CD4-positive, CD25-positive, alpha-beta regulatory T cell (primary cell): ENCODE measurements at regions not wholly inside any gene's neighbourhood (a gene's known extent, or its start where the extent isn't known, plus 50 kb on each side); places are given as distances from the start of the nearest gene placed in this dataset.
"Not testable (repeated sequence)": the region's sequence is repeated elsewhere in the genome, so short reads cannot be mapped to it uniquely, and the experiment has no call there.

Experiments used
- ATAC-seq, 2 donors: fragments of 150-1000 bp; cut with Tn5 transposase; one replicate each; pipeline ENCODE4 v1.10.0; 2021; ENCODE audit warnings: low read depth in 2 of 2, moderate number of reproducible peaks in 2 of 2, moderate library complexity in 1 of 2
- DNase-seq, 3 donors: peaks; one replicate each; pipeline versions ENCODE4 v3.0.0 to v3.0.0-alpha.2; 2012 to 2022; ENCODE audit warnings: mixed read lengths in 1 of 3
- H3K27ac ChIP-seq: one replicate; pipeline ENCODE4 v1.7.0; 2013; ENCODE audit warnings: mild to moderate bottlenecking, low read length; ENCODE audit not compliant: insufficient read depth, poor library complexity, severe bottlenecking
- H3K27me3 ChIP-seq: one replicate; pipeline ENCODE4 v1.7.0; 2013; ENCODE audit warnings: low read length; ENCODE audit not compliant: control insufficient read depth, insufficient read depth
- H3K36me3 ChIP-seq: one replicate; pipeline ENCODE4 v1.7.0; 2013; ENCODE audit warnings: mild to moderate bottlenecking, low read length, moderate library complexity; ENCODE audit not compliant: control insufficient read depth, insufficient read depth
- H3K4me1 ChIP-seq: 2 replicates; pipeline ENCODE4 v1.7.0; 2013; ENCODE audit warnings: mild to moderate bottlenecking, low read length; ENCODE audit not compliant: insufficient read depth, control insufficient read depth, poor library complexity, severe bottlenecking
- H3K4me3 ChIP-seq: one replicate; pipeline ENCODE4 v1.7.0; 2013; ENCODE audit warnings: low read depth, mild to moderate bottlenecking, low read length, moderate library complexity
- H3K9me3 ChIP-seq, 2 experiments: 1 replicate in 1 of 2; 2 replicates in 1 of 2; pipeline ENCODE4 v1.7.0; 2013; ENCODE audit warnings: low read length in 2 of 2, mild to moderate bottlenecking in 1 of 2, moderate library complexity in 1 of 2; ENCODE audit not compliant: control insufficient read depth in 2 of 2
- H3K27ac Mint-ChIP-seq, 3 donors: one replicate each; pipeline ENCODE4 v1.8.0; 2020 to 2022; ENCODE audit warnings: mild to moderate bottlenecking in 3 of 3, mixed read lengths in 3 of 3, moderate library complexity in 2 of 3
- H3K27me3 Mint-ChIP-seq: one replicate; pipeline ENCODE4 v1.8.0; 2022; ENCODE audit warnings: mild to moderate bottlenecking, mixed read lengths
- H3K36me3 Mint-ChIP-seq: one replicate; pipeline ENCODE4 v1.8.0; 2020; ENCODE audit warnings: mixed read lengths
- H3K4me1 Mint-ChIP-seq, 4 donors: one replicate each; pipeline ENCODE4 v1.8.0; 2020 to 2022; ENCODE audit warnings: mixed read lengths in 4 of 4, mild to moderate bottlenecking in 1 of 4
- H3K4me3 Mint-ChIP-seq, 4 donors: one replicate each; pipeline ENCODE4 v1.8.0; 2020 to 2022; ENCODE audit warnings: mild to moderate bottlenecking in 4 of 4, mixed read lengths in 4 of 4, moderate library complexity in 3 of 4
- H3K9me3 Mint-ChIP-seq, 7 donors: one replicate each; pipeline ENCODE4 v1.8.0; 2020 to 2022; ENCODE audit warnings: mixed read lengths in 7 of 7, mild to moderate bottlenecking in 3 of 7, moderate library complexity in 2 of 7

DNA sequence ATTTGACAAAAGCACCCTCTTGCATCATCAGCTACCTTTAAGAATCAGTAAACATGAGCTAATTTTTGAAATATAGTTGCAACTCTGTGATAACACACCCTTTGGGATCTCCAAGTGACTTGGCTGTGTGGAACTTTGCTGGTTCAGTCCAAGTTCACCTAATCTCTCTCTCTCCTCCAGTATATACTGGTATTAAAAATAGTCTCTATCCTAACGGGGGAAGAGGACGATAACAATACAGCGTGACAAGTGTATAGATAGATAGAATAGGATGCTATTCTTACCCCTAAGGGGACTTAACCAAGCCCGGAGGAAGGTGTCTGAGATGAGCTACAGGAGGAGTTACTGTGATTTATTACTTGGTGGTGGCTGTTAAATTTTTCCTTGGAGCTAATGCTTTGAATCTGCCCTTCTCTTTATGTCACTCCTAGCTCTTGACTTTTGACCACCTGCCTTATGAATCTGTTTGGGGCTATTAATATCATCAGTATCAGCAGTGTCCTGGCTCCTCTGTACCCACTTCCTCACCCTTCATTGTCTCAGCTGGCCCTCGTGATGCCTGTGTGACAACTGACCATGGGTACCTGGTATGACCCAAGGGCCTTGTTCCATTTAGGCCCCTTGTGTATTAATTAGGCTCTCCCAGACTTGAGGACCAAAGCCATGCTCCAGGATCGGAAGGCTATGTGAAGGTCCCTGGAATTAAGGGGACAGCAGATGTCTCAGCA lies 223.9 kb downstream of the SREK1 start:
- Histone ChIP-seq H3K27ac (no peak overlapping the region), H3K9me3 (no peaks in the 10 kb centered on the region), H3K4me1 (no peaks in the 10 kb centered on the region), H3K27me3 (peaks cover 6% of the 10 kb centered on the region), H3K36me3 (no peaks in the 10 kb centered on the region), H3K4me3 (no peak overlapping the region)
- Mint-ChIP-seq H3K36me3 (no peaks in the 10 kb centered on the region), H3K27me3 (peaks cover 10% of the 10 kb centered on the region), H3K9me3 (peaks cover 0 to 2% (median 0%) of the 10 kb centered on the region in 7 donors), H3K4me3 (no peak overlapping the region), H3K4me1 (no peaks in the 10 kb centered on the region), H3K27ac (no peak overlapping the region)
- no peak for DNase-seq
- ATAC-seq = no peak

DNA sequence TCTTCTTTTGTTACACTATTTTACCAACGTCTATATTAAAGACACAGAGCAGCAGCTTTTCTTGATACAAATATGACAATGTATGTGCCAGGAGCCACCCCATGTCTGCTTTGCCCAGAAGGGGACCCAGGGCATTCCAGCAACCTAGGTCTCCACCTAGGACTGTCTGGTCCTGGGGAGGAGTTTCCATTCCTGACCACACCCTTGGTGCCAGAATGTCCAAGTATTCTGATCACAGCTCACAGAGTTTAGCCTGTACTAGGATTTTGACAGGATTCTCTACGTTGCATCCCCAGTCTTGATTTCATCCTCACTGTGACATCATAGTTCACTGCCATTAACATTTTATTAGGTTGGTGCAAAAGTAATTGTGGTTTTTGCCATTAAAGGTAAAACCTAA lies 224.7 kb downstream of the SREK1 start:
- Histone ChIP-seq H3K27me3 (peaks cover 6% of the 10 kb centered on the region), H3K9me3 (no peaks in the 10 kb centered on the region), H3K36me3 (no peaks in the 10 kb centered on the region), H3K27ac (no peak overlapping the region), H3K4me3 (no peak overlapping the region), H3K4me1 (no peaks in the 10 kb centered on the region)
- Mint-ChIP-seq H3K4me1 (no peaks in the 10 kb centered on the region), H3K4me3 (no peak overlapping the region), H3K27me3 (peaks cover 4% of the 10 kb centered on the region), H3K27ac (no peak overlapping the region), H3K36me3 (no peaks in the 10 kb centered on the region), H3K9me3 (peaks cover 0 to 2% (median 0%) of the 10 kb centered on the region in 7 donors)
- ATAC-seq (no peak), DNase-seq (no peak)

DNA sequence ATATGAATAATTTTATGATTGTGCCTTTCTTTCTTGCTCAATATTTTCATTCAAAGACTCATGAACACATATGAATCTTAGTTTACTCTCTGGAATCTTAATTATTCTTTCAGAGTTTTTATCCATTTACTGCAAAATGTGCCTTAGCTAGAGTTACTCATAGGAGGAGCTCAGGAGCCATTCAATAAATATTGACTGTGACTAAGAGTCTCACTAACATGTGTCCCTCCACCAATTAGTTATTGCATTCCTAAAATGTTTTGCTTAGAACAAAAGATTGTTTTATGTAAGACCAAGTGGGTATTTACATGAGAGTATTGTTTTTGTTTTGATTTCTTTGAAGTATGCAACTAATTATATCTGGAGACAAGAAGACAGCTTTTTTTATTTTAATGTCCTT lies 218.4 kb upstream of the MAST4 start:
- H3K27ac ChIP-seq = no peak overlapping the region
- no peaks in the 10 kb centered on the region for H3K9me3 ChIP-seq
- no peaks in the 10 kb centered on the region for H3K27me3 ChIP-seq
- no peaks in the 10 kb centered on the region for H3K36me3 ChIP-seq
- H3K27me3 Mint-ChIP-seq = peaks cover 13% of the 10 kb centered on the region
- H3K27ac Mint-ChIP-seq = no peak overlapping the region
- no peaks in the 10 kb centered on the region for H3K4me1 Mint-ChIP-seq
- H3K4me3 Mint-ChIP-seq = no peak overlapping the region
- ATAC-seq (no peak), DNase-seq (no peak)
- H3K4me3 ChIP-seq = no peak overlapping the region
- peaks cover 0 to 14% (median 5%) of the 10 kb centered on the region in 7 donors for H3K9me3 Mint-ChIP-seq
- no peaks in the 10 kb centered on the region for H3K36me3 Mint-ChIP-seq
- H3K4me1 ChIP-seq = no peaks in the 10 kb centered on the region

DNA sequence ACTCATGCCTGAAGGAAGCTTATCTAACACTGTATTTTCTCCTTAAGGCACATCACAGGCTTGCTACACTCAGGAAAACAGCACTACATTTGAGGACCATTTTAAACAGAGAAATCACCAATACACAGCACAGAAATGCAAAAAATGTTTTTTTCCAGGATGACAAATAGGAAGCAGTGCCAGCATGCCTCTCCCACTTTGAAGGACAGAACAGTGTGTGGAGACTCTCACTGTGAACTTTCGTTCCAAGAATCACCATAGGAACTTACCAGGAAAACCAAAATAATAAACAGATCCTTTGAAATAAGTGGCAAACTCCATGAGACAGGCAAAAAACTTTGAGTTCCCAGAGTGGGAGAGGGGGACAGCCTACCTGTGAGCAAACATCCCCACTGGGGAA lies 217.8 kb upstream of the MAST4 start:
- H3K36me3 ChIP-seq = no peaks in the 10 kb centered on the region
- no peaks in the 10 kb centered on the region for H3K9me3 ChIP-seq
- no peak overlapping the region for H3K4me3 ChIP-seq
- Mint-ChIP-seq H3K4me3 (no peak overlapping the region), H3K4me1 (no peaks in the 10 kb centered on the region), H3K27ac (no peak overlapping the region), H3K9me3 (peaks cover 0 to 17% (median 5%) of the 10 kb centered on the region in 7 donors), H3K27me3 (peaks cover 13% of the 10 kb centered on the region), H3K36me3 (no peaks in the 10 kb centered on the region)
- ATAC-seq (no peak), DNase-seq (no peak)
- no peaks in the 10 kb centered on the region for H3K4me1 ChIP-seq
- H3K27ac ChIP-seq = no peak overlapping the region
- H3K27me3 ChIP-seq = no peaks in the 10 kb centered on the region

DNA sequence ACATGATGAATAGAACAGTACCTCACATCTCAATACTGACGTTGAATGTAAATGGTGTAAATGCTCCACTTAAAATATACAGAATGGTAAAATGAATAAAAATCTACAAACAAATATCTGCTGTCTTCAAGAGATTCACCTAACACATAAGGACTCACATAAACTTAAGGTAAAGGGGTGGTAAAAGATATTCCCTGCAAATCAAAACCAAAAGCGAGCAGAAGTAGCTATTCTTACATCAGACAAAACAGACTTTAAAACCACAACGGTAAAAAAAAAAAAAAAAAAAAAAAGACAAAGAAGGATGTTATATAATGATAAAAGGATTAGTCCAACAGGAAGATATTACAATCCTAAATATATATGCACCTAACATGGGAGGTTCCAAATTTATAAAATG lies 214.0 kb upstream of the MAST4 start:
- Mint-ChIP-seq H3K4me3 (no peak overlapping the region), H3K27me3 (peaks cover 5% of the 10 kb centered on the region), H3K36me3 (no peaks in the 10 kb centered on the region), H3K4me1 (no peaks in the 10 kb centered on the region), H3K27ac (no peak overlapping the region), H3K9me3 (peaks cover 0 to 21% (median 5%) of the 10 kb centered on the region in 7 donors)
- Histone ChIP-seq H3K36me3 (no peaks in the 10 kb centered on the region), H3K4me3 (no peak overlapping the region), H3K9me3 (no peaks in the 10 kb centered on the region), H3K4me1 (no peaks in the 10 kb centered on the region), H3K27ac (no peak overlapping the region), H3K27me3 (no peaks in the 10 kb centered on the region)
- ATAC-seq (no peak), DNase-seq (no peak)

DNA sequence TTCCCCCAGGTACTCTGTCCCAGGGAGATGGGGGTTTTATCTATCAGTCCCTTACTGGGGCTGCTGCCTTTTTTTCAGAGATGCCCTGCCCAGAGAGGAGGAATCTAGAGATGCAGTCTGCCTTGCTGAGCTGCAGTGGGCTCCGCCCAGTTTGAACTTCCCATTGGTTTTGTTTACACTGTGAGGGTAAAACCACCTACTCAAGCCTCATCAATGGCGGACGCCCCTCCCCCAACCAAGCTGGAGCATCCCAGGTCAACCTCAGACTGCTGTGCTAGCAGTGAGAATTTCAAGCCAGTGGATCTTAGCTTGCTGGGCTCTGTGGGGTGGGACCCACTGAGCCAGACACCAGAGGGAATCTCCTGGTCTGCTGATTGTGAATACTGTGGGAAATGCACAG lies 191.0 kb upstream of the MAST4 start:
- not testable (repeated sequence) for H3K27me3 Mint-ChIP-seq, H3K4me3 Mint-ChIP-seq, H3K9me3 ChIP-seq, H3K4me1 ChIP-seq, H3K9me3 Mint-ChIP-seq, H3K36me3 Mint-ChIP-seq, H3K27ac Mint-ChIP-seq, H3K4me1 Mint-ChIP-seq, DNase-seq, ATAC-seq, H3K27ac ChIP-seq, H3K27me3 ChIP-seq, H3K36me3 ChIP-seq, H3K4me3 ChIP-seq

DNA sequence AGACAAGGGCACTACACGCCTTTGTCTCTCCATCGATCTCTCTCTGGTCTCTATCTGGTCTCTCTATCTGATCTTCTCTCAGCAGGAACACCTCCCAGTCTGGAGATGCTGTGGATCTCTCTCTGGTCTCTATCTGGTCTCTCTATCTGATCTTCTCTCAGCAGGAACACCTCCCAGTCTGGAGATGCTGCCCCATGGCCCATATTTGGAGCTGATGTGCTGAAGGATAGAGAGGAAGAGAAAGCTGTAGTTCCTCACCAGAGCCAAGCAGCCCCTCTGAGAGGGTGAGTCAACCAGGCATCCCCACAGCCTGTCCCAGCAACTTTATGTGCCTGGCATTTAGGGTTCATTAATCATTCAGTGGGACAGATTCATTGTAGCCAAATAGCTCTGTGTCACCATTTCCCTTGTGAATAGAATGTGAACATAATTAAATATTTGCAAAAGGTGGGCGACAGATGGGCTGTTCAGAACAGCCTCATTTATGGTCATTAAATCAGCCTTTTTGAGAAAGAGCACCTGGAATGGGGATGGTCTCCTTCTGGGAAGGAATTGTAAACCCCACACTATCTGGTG lies 189.3 kb upstream of the MAST4 start:
- no peaks in the 10 kb centered on the region for H3K4me1 ChIP-seq
- ATAC-seq (no peak), DNase-seq (no peak)
- Mint-ChIP-seq H3K4me1 (no peaks in the 10 kb centered on the region), H3K36me3 (no peaks in the 10 kb centered on the region), H3K27ac (no peak overlapping the region), H3K4me3 (no peak overlapping the region), H3K27me3 (peaks cover 8% of the 10 kb centered on the region), H3K9me3 (peaks cover 0 to 5% (median 0%) of the 10 kb centered on the region in 7 donors)
- no peaks in the 10 kb centered on the region for H3K27me3 ChIP-seq
- no peak overlapping the region for H3K27ac ChIP-seq
- H3K4me3 ChIP-seq = no peak overlapping the region
- no peaks in the 10 kb centered on the region for H3K9me3 ChIP-seq
- H3K36me3 ChIP-seq = no peaks in the 10 kb centered on the region

DNA sequence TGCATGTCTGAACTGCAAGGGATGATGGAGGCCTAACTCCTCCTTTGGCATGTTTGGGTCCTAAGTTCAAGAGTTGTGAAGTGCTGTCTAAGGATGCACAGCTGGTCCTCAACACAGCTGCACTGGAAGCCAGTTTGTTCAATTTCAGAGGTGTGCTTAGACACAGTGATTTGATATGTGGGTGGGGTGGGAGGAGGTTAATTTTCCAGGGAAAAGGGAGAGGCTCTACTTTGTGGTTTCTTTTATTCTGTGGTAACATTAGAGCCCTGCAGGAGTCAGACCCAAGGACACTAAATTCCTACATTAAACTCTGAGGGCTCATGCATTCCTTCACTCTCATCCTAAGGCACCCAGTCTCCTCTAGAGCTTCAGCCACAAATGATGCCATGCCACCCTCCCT lies 188.4 kb upstream of the MAST4 start:
- no peak overlapping the region for H3K4me3 ChIP-seq
- Mint-ChIP-seq H3K9me3 (peaks cover 0 to 1% (median 0%) of the 10 kb centered on the region in 7 donors), H3K27ac (no peak overlapping the region), H3K36me3 (no peaks in the 10 kb centered on the region), H3K27me3 (peaks cover 8% of the 10 kb centered on the region), H3K4me3 (no peak overlapping the region), H3K4me1 (no peaks in the 10 kb centered on the region)
- H3K4me1 ChIP-seq = no peaks in the 10 kb centered on the region
- H3K9me3 ChIP-seq = no peaks in the 10 kb centered on the region
- DNase-seq (no peak), ATAC-seq (no peak)
- H3K27me3 ChIP-seq = no peaks in the 10 kb centered on the region
- no peak overlapping the region for H3K27ac ChIP-seq
- no peaks in the 10 kb centered on the region for H3K36me3 ChIP-seq
